ENCODE measurements at regions not wholly inside any gene's neighbourhood (a gene's known extent, or its start where the extent isn't known, plus 50 kb on each side); places are given as distances from the start of the nearest gene placed in this dataset.

DNA sequence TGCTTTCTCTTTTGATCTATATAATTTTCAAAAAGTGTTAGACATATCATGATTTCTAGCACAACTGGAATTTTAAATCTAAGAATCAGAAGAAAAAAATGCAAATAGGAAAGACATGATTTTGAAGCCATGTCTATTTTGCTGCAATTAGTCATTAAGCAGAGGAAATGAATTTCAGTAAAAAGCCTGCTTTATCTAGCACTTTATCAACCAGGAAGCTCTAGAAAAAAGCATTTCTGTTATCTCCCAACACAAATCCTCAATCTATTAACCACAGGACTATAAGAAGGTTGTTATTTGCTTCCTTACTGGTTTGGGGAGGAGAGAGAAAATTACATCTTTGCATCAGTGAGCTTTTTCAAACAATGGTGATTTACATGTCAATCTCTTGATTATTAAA lies 716.7 kb downstream of the DIAPH3 start:
- H3K4me3 Mint-ChIP-seq: no peak overlapping the region
- no peak overlapping the region for H3K27ac Mint-ChIP-seq
- peaks cover 73% of the 10 kb centered on the region for H3K27me3 Mint-ChIP-seq (ENCODE audit: low read depth)
- ATAC-seq (no peak), DNase-seq (ENCODE audit: low spot score) (no peak)
- ChIA-PET POLR2A (interaction anchor here (0.6 kb wide), 1 partner anchor 12 kb away, joined by 3 read pairs; no protein-coding TSS in a partner anchor), CTCF (interaction anchor here (2.1 kb wide), 1 partner anchor 12 kb away, joined by 5 read pairs; no protein-coding TSS in a partner anchor)
- peaks cover 93% of the 10 kb centered on the region for H3K4me1 Mint-ChIP-seq
- TF ChIP-seq EMX1 (CRISPR knock-in tag; IDR thresholded peaks at IDR 0.05) (no peak), ZNF121 (CRISPR knock-in tag; IDR thresholded peaks at IDR 0.05) (no peak), KAT7 (CRISPR knock-in tag; IDR thresholded peaks at IDR 0.05; ENCODE audit: borderline replicate concordance) (no peak), NR1H2 (CRISPR knock-in tag; IDR thresholded peaks at IDR 0.05) (no peak), SMAD4 (CRISPR knock-in tag; IDR thresholded peaks at IDR 0.05) (no peak), ZBTB21 (CRISPR knock-in tag; IDR thresholded peaks at IDR 0.05; ENCODE audit: borderline replicate concordance) (no peak), RELA (CRISPR knock-in tag; IDR thresholded peaks at IDR 0.05; ENCODE audit: borderline replicate concordance) (no peak), FOXJ3 (CRISPR knock-in tag; IDR thresholded peaks at IDR 0.05; ENCODE audit: borderline replicate concordance) (no peak), NFE2L1 (CRISPR knock-in tag; IDR thresholded peaks at IDR 0.05) (no peak), SOX15 (CRISPR knock-in tag; IDR thresholded peaks at IDR 0.05) (no peak)
- TF ChIP-seq, protein P1, sequence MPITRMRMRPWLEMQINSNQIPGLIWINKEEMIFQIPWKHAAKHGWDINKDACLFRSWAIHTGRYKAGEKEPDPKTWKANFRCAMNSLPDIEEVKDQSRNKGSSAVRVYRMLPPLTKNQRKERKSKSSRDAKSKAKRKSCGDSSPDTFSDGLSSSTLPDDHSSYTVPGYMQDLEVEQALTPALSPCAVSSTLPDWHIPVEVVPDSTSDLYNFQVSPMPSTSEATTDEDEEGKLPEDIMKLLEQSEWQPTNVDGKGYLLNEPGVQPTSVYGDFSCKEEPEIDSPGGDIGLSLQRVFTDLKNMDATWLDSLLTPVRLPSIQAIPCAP (CRISPR knock-in tag; IDR thresholded peaks at IDR 0.05): no peak
- TF ChIP-seq, protein P2, sequence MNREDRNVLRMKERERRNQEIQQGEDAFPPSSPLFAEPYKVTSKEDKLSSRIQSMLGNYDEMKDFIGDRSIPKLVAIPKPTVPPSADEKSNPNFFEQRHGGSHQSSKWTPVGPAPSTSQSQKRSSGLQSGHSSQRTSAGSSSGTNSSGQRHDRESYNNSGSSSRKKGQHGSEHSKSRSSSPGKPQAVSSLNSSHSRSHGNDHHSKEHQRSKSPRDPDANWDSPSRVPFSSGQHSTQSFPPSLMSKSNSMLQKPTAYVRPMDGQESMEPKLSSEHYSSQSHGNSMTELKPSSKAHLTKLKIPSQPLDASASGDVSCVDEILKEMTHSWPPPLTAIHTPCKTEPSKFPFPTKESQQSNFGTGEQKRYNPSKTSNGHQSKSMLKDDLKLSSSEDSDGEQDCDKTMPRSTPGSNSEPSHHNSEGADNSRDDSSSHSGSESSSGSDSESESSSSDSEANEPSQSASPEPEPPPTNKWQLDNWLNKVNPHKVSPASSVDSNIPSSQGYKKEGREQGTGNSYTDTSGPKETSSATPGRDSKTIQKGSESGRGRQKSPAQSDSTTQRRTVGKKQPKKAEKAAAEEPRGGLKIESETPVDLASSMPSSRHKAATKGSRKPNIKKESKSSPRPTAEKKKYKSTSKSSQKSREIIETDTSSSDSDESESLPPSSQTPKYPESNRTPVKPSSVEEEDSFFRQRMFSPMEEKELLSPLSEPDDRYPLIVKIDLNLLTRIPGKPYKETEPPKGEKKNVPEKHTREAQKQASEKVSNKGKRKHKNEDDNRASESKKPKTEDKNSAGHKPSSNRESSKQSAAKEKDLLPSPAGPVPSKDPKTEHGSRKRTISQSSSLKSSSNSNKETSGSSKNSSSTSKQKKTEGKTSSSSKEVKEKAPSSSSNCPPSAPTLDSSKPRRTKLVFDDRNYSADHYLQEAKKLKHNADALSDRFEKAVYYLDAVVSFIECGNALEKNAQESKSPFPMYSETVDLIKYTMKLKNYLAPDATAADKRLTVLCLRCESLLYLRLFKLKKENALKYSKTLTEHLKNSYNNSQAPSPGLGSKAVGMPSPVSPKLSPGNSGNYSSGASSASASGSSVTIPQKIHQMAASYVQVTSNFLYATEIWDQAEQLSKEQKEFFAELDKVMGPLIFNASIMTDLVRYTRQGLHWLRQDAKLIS (CRISPR knock-in tag; IDR thresholded peaks at IDR 0.05; ENCODE audit: borderline replicate concordance): no peak
- TF ChIP-seq, protein P3, sequence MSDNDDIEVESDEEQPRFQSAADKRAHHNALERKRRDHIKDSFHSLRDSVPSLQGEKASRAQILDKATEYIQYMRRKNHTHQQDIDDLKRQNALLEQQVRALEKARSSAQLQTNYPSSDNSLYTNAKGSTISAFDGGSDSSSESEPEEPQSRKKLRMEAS (CRISPR knock-in tag; IDR thresholded peaks at IDR 0.05): no peak
- TF ChIP-seq, protein P4, sequence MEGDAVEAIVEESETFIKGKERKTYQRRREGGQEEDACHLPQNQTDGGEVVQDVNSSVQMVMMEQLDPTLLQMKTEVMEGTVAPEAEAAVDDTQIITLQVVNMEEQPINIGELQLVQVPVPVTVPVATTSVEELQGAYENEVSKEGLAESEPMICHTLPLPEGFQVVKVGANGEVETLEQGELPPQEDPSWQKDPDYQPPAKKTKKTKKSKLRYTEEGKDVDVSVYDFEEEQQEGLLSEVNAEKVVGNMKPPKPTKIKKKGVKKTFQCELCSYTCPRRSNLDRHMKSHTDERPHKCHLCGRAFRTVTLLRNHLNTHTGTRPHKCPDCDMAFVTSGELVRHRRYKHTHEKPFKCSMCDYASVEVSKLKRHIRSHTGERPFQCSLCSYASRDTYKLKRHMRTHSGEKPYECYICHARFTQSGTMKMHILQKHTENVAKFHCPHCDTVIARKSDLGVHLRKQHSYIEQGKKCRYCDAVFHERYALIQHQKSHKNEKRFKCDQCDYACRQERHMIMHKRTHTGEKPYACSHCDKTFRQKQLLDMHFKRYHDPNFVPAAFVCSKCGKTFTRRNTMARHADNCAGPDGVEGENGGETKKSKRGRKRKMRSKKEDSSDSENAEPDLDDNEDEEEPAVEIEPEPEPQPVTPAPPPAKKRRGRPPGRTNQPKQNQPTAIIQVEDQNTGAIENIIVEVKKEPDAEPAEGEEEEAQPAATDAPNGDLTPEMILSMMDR (IDR thresholded peaks at IDR 0.05): no peak
- TF ChIP-seq, protein P5, sequence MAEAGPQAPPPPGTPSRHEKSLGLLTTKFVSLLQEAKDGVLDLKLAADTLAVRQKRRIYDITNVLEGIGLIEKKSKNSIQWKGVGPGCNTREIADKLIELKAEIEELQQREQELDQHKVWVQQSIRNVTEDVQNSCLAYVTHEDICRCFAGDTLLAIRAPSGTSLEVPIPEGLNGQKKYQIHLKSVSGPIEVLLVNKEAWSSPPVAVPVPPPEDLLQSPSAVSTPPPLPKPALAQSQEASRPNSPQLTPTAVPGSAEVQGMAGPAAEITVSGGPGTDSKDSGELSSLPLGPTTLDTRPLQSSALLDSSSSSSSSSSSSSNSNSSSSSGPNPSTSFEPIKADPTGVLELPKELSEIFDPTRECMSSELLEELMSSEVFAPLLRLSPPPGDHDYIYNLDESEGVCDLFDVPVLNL (CRISPR knock-in tag; IDR thresholded peaks at IDR 0.05; ENCODE audit: borderline replicate concordance, low read depth): no peak
- TF ChIP-seq, protein P6, sequence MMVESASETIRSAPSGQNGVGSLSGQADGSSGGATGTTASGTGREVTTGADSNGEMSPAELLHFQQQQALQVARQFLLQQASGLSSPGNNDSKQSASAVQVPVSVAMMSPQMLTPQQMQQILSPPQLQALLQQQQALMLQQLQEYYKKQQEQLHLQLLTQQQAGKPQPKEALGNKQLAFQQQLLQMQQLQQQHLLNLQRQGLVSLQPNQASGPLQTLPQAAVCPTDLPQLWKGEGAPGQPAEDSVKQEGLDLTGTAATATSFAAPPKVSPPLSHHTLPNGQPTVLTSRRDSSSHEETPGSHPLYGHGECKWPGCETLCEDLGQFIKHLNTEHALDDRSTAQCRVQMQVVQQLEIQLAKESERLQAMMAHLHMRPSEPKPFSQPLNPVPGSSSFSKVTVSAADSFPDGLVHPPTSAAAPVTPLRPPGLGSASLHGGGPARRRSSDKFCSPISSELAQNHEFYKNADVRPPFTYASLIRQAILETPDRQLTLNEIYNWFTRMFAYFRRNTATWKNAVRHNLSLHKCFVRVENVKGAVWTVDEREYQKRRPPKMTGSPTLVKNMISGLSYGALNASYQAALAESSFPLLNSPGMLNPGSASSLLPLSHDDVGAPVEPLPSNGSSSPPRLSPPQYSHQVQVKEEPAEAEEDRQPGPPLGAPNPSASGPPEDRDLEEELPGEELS (CRISPR knock-in tag; IDR thresholded peaks at IDR 0.05): no peak
- TF ChIP-seq, protein P7, sequence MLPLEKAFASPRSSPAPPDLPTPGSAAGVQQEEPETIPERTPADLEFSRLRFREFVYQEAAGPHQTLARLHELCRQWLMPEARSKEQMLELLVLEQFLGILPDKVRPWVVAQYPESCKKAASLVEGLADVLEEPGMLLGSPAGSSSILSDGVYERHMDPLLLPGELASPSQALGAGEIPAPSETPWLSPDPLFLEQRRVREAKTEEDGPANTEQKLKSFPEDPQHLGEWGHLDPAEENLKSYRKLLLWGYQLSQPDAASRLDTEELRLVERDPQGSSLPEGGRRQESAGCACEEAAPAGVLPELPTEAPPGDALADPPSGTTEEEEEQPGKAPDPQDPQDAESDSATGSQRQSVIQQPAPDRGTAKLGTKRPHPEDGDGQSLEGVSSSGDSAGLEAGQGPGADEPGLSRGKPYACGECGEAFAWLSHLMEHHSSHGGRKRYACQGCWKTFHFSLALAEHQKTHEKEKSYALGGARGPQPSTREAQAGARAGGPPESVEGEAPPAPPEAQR (CRISPR knock-in tag; IDR thresholded peaks at IDR 0.05): no peak
- H3K9me3 Mint-ChIP-seq: no peaks in the 10 kb centered on the region
- H3K36me3 Mint-ChIP-seq: no peaks in the 10 kb centered on the region

Measured in WTC11 (cell line).